ENCODE measurements at regions not wholly inside any gene's neighbourhood (a gene's known extent, or its start where the extent isn't known, plus 50 kb on each side); places are given as distances from the start of the nearest gene placed in this dataset.
A peak's percentile ranks its signal among the peaks of the same experiment; 100 is the strongest.

DNA sequence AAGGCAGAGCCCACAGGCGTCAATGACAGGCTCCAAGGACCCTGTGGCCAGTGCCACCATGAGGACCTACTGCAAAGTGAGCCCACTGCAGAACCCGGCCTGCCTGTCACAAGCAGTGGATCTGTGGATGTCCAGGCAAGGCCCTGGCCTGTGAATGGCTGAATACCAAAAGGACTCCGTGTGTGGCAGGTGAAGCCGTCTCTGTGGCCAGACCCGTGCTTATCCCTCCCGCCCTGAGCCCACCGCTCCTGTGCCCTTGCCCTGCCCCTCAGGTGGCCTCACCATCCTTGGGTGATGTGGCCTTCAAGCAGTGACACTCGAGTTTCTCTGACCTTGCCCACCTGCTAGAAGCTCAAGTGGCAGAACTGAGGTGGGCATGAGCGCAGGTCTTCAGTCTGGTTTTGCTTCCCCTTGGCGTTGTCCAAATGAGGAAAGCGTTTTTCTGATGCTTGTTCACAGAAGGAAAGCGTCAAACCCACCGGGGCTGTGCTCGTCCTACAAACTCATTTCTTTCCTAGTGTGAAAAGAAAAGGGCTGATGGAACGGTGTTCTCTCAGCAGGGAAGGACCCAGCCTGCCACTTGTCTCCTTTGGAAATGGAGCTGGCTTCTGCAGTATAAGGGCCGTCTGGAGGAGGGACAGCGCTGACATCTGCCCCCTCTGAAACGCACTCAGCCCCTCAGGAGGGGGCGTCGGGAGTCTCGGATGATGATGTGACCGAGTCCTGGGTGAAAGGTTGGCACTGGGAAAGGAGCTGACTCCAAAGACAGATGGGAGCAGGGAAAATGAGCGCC, 377.7 kb upstream of the IRX4 start:
- 90% methylated on average over 20 of the region's 23 CpGs for WGBS (ENCODE audit: insufficient coverage)
- no peak for DNase-seq
- no peak overlapping the region for H3K27ac ChIP-seq (ENCODE audit: low read length)
- no peaks in the 10 kb centered on the region for H3K9me3 ChIP-seq (replicated peaks; ENCODE audit: control insufficient read depth, low read depth, low read length)
- no peak overlapping the region for H3K4me3 ChIP-seq (ENCODE audit: low read length)
- H3K27me3 ChIP-seq (ENCODE audit: control insufficient read depth, insufficient read depth, low read length): no peaks in the 10 kb centered on the region
- no peaks in the 10 kb centered on the region for H3K36me3 ChIP-seq (ENCODE audit: control insufficient read depth, insufficient read depth, low read length)
- H3K4me1 ChIP-seq (ENCODE audit: control insufficient read depth, insufficient read depth, low read length): peaks cover 13% of the 10 kb centered on the region

DNA sequence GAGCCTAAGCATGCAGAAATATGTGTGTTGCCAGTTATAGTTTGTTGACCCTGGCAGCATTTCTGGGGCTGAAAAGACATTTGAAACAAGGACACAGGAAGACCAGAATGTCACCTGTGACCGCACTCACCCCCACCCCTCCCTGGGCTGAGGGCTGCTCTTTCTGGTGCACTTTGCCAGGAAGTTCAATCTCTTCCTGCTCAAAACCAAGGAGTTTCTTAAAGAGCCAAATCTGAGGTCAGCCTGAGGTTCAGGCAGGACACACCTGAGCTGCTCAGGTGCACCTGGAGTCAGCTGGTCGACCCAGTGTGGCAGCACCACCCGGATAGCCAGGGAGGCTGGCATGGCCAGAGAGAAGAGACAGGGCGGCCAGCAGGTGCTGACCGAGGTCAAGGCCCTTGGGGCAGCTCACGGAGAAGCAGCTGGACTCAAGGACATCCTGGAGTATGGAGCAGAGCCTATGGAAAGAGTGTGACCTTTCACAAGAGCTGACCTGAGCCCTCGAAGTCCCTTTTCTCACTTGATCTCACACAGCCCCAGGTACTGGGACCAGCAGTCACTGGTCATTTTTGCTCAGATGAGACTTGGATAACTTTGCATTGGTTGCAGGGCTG, 376.9 kb upstream of the IRX4 start:
- no peaks in the 10 kb centered on the region for H3K27me3 ChIP-seq (ENCODE audit: control insufficient read depth, insufficient read depth, low read length)
- H3K36me3 ChIP-seq (ENCODE audit: control insufficient read depth, insufficient read depth, low read length): no peaks in the 10 kb centered on the region
- no peak overlapping the region for H3K4me3 ChIP-seq (ENCODE audit: low read length)
- no peaks in the 10 kb centered on the region for H3K9me3 ChIP-seq (replicated peaks; ENCODE audit: control insufficient read depth, low read depth, low read length)
- DNase-seq: no peak
- peaks cover 15% of the 10 kb centered on the region for H3K4me1 ChIP-seq (ENCODE audit: control insufficient read depth, insufficient read depth, low read length)
- 79% methylated on average over 7 of the region's 7 CpGs for WGBS (ENCODE audit: insufficient coverage)
- no peak overlapping the region for H3K27ac ChIP-seq (ENCODE audit: low read length)

DNA sequence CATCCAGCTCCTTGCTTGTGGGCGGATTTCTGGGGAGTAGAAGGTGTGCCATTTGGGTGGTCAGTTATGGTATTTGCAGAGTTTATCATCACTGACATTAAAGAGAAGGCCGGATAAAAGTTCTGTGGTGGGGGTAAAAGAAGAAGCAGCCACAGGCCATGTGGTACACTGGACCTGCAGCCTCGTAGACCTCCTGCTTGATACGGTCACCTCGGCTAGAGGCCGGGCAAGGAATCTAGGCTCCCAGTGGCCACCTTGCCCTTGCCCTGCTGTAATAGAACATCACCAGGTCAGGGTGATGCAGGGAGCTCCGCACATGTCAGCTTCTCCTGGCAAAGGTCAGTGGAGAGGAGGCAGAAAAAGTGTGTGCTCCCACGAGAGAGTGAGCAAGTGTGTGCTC, 376.1 kb upstream of the IRX4 start:
- no peaks in the 10 kb centered on the region for H3K9me3 ChIP-seq (replicated peaks; ENCODE audit: control insufficient read depth, low read depth, low read length)
- no peaks in the 10 kb centered on the region for H3K27me3 ChIP-seq (ENCODE audit: control insufficient read depth, insufficient read depth, low read length)
- H3K27ac ChIP-seq (ENCODE audit: low read length): no peak overlapping the region
- no peak for DNase-seq
- H3K4me3 ChIP-seq (ENCODE audit: low read length): no peak overlapping the region
- H3K4me1 ChIP-seq (ENCODE audit: control insufficient read depth, insufficient read depth, low read length): peaks cover 15% of the 10 kb centered on the region
- WGBS (ENCODE audit: insufficient coverage): 88% methylated on average over 7 of the region's 8 CpGs
- H3K36me3 ChIP-seq (ENCODE audit: control insufficient read depth, insufficient read depth, low read length): no peaks in the 10 kb centered on the region

DNA sequence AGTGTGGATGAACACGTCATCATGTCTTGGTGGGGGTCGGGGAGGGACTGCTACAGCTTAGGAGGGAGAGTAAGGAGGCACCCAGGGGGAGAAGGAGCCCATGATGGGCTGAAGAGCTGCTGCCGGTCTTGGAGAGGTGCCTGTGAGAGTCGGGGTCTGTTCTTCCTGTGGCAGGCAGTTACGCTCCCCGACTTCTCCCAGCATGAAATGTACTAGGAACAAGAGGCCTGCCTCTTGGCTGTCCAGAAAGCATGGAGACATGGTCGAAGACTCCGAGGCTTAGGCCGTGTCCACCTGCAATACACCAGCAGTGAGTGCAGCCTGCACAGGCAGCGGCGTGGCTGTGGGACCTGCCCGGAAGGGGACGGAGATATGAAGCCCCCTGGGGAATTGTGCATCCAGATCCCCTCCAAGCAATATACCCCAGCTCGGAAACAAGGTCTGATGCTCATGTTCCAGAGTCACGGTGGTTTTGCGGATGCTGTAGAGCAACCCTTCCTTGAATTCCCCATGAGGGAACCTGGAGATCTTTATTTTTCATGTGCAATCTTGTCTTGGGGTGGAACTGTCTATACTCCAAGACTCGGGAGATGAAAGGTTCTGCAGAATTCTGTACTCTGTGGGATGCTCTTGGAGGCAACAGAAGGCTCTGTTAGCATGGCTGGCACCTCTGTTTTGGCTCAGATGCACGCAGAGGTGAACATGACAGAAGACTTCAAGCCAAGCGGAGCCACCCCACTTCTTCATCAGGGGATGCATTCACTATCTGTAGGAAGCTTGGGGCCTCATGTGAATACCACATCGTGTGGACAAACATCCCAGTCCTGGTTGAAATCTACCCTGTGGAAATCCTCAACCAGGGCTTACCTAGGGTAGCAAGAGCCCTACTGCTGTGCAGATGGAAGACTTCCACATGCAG, 374.9 kb upstream of the IRX4 start:
- no peaks in the 10 kb centered on the region for H3K36me3 ChIP-seq (ENCODE audit: control insufficient read depth, insufficient read depth, low read length)
- peaks cover 15% of the 10 kb centered on the region for H3K4me1 ChIP-seq (ENCODE audit: control insufficient read depth, insufficient read depth, low read length)
- peak overlapping the region; percentile 3 for H3K27ac ChIP-seq (ENCODE audit: low read length)
- H3K27me3 ChIP-seq (ENCODE audit: control insufficient read depth, insufficient read depth, low read length): peaks cover 3% of the 10 kb centered on the region
- no peaks in the 10 kb centered on the region for H3K9me3 ChIP-seq (replicated peaks; ENCODE audit: control insufficient read depth, low read depth, low read length)
- DNase-seq: no peak
- 82% methylated on average over 13 of the region's 20 CpGs for WGBS (ENCODE audit: insufficient coverage)
- no peak overlapping the region for H3K4me3 ChIP-seq (ENCODE audit: low read length)

DNA sequence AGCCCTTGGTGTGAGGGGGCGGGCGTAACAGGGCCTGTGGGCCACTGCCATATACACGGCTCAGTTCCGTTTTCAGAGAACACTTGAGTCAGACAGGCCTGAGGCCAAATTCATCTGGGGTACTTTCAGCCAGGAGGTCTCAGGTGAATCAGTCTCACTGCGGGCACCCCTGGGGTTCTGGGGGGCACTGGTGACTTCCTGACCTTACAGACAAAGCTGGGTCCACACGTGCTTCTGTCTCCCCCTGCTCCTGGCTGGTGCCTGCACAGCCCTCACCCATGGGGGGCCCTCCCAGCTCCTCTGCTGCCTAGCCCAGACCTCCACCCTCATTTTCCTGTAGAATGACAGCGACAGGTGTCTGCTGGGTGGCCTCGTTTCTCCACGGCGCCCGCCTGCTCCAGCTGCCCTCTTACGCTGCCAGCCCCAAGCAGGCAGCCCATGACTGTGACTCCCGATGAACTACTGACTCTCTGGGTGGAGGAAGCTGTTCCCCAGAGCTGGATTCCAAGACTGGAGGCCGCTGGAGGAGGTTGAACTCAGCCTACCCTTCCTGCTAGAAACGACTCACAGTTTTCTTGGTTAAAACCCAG, 374.1 kb upstream of the IRX4 start:
- 45% methylated on average over 12 of the region's 15 CpGs for WGBS (ENCODE audit: insufficient coverage)
- H3K9me3 ChIP-seq (replicated peaks; ENCODE audit: control insufficient read depth, low read depth, low read length): no peaks in the 10 kb centered on the region
- peak overlapping the region; percentile 45 for H3K27ac ChIP-seq (ENCODE audit: low read length)
- H3K4me3 ChIP-seq (ENCODE audit: low read length): no peak overlapping the region
- DNase-seq: peak; percentile 74
- H3K27me3 ChIP-seq (ENCODE audit: control insufficient read depth, insufficient read depth, low read length): peaks cover 9% of the 10 kb centered on the region
- peaks cover 15% of the 10 kb centered on the region for H3K4me1 ChIP-seq (ENCODE audit: control insufficient read depth, insufficient read depth, low read length)
- no peaks in the 10 kb centered on the region for H3K36me3 ChIP-seq (ENCODE audit: control insufficient read depth, insufficient read depth, low read length)

DNA sequence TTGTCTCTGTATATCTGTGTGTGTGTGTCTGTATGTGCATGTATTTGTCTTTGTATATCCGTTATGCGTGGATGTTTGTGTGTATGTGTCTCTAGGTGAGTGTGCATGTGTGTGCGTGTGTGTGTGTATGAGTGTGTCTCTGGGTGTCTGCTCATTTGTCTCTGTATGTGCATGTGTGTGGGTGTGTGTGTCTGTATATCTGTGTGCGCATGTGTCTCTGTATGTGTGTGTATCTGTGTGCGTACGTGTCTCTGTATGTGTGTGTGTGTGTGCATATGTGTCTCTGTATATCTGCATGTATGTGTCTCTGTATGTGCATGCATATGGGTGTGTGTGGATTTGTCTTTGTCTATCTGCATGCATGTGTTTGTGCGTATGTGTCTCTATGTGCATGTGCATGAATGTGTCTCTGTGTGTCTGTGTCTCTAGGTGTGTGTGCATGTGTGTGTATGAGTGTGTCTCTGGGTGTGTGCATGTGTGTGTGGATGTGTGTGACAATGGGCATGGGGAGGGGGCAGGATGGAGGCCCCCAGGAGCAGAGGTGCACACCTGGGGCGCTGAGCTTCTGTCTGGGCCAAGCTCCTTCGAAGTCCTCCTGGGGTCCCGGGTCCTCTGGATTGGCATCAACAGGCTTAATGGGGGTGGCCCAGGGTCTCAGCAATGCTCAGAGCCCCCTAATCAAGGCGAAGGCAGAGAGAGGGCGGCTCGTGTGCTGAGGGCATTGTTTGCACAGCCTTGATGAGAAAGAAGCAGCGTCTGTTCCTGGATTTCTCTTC, 373.4 kb upstream of the IRX4 start:
- peaks cover 15% of the 10 kb centered on the region for H3K4me1 ChIP-seq (ENCODE audit: control insufficient read depth, insufficient read depth, low read length)
- peaks cover 9% of the 10 kb centered on the region for H3K27me3 ChIP-seq (ENCODE audit: control insufficient read depth, insufficient read depth, low read length)

DNA sequence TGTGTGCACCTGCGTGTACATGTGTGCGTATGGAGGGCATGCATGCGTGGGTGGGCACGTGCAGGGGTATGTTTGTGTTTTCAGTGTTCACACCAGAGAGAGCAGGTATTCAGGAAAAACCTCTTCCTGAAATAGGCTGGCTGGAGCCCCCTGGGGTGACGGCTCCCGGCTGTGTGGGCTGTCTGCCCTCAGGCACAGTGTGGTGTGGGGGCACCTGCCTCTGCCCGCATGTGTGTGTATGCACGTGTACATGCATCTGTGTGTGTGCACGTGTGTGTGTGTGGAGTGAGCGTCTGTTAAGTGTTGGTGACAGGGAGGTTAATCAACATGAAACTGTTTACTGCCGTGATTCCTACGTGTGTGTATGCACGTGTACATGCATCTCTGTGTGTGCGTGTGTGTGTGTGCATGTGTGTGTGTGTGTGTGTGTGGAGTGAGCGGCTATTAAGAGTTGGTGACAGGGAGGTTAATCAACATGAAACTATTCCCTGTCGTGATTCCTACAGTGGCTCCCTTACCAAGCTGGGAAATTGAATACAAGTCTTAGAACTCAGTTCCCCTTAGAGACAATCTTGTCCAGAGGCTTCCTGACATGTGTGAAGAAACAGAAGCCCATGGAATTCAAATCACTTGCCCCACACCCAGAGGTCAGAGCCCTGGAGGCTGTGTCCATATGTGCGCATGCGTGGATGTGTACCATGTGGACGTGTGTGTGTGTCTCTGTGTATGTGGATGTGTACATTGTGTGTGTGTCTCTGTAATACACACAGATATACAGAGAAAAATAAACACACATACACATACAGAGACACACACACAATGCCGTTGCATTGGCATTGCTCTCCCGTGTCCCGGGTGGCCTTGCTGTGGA, 372.4 kb upstream of the IRX4 start:
- Histone ChIP-seq H3K9me3 (replicated peaks; ENCODE audit: control insufficient read depth, low read depth, low read length) (no peaks in the 10 kb centered on the region), H3K4me1 (ENCODE audit: control insufficient read depth, insufficient read depth, low read length) (peaks cover 15% of the 10 kb centered on the region), H3K27ac (ENCODE audit: low read length) (no peak overlapping the region), H3K4me3 (ENCODE audit: low read length) (no peak overlapping the region), H3K36me3 (ENCODE audit: control insufficient read depth, insufficient read depth, low read length) (no peaks in the 10 kb centered on the region), H3K27me3 (ENCODE audit: control insufficient read depth, insufficient read depth, low read length) (peaks cover 9% of the 10 kb centered on the region)
- 76% methylated on average over 13 of the region's 22 CpGs for WGBS (ENCODE audit: insufficient coverage)
- no peak for DNase-seq

More for the DNA sequence above, 373.4 kb upstream of the IRX4 start:
- H3K27ac ChIP-seq (ENCODE audit: low read length): no peak overlapping the region
- no peaks in the 10 kb centered on the region for H3K9me3 ChIP-seq (replicated peaks; ENCODE audit: control insufficient read depth, low read depth, low read length)
- H3K4me3 ChIP-seq (ENCODE audit: low read length): no peak overlapping the region
- DNase-seq: no peak
- H3K36me3 ChIP-seq (ENCODE audit: control insufficient read depth, insufficient read depth, low read length): no peaks in the 10 kb centered on the region
- WGBS (ENCODE audit: insufficient coverage): 82% methylated on average over 13 of the region's 14 CpGs

DNA sequence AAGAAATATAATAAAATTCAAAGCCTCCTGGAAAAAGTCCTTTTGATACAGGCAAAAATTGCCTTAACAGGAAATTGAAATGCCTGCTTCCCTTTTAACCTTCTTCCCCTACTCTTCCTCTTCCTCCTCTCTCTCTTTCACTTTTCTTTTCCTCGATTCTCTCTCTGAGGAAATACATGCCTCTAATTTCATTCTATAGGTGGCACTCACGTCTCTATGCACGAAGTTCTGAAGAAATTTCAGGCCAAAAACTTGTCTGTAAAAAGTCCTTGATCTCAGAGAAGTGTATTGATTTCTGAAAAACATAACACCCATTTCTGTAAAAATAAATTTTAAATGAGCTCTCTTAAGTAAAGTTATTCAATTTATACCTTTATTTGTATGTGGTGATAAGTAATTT, 371.7 kb upstream of the IRX4 start:
- no peak for DNase-seq
- H3K27me3 ChIP-seq (ENCODE audit: control insufficient read depth, insufficient read depth, low read length): peaks cover 9% of the 10 kb centered on the region

More for the DNA sequence above, 371.7 kb upstream of the IRX4 start:
- H3K4me3 ChIP-seq (ENCODE audit: low read length): no peak overlapping the region
- no peaks in the 10 kb centered on the region for H3K9me3 ChIP-seq (replicated peaks; ENCODE audit: control insufficient read depth, low read depth, low read length)
- no peaks in the 10 kb centered on the region for H3K36me3 ChIP-seq (ENCODE audit: control insufficient read depth, insufficient read depth, low read length)
- WGBS (ENCODE audit: insufficient coverage): no CpG with 5 or more reads among the region's 3 CpGs
- no peak overlapping the region for H3K27ac ChIP-seq (ENCODE audit: low read length)
- peaks cover 15% of the 10 kb centered on the region for H3K4me1 ChIP-seq (ENCODE audit: control insufficient read depth, insufficient read depth, low read length)
